H1 (cell line): ENCODE measurements at regions not wholly inside any gene's neighbourhood (a gene's known extent, or its start where the extent isn't known, plus 50 kb on each side); places are given as distances from the start of the nearest gene placed in this dataset.

ENCODE experiments used
- CTCF ChIA-PET: fragments of 300-600 bp; sonication (Branson Sonifier 250); formaldehyde crosslinking; loops from one replicate; lab custom pipeline; 2021; ENCODE audit not compliant: partially characterized antibody; lab: Charles Lee
- POLR2A ChIA-PET: fragments of 300-600 bp; sonication (Branson Sonifier 250); formaldehyde crosslinking; loops from one replicate; lab custom pipeline; 2021; ENCODE audit warnings: inconsistent platforms; ENCODE audit not compliant: partially characterized antibody; lab: Charles Lee
- DNase-seq, 2 experiments: peaks; one replicate each; pipeline versions ENCODE4 v3.0.0 to v3.0.0-alpha.2; 2010 to 2022; ENCODE audit warnings: low spot score in 2 of 2, low read depth in 1 of 2, mixed read lengths in 1 of 2
- FAIRE-seq: peaks from 2 replicates; lab custom pipeline; 2011; peaks lifted over from hg19 to GRCh38; lab: Jason Lieb, UNC
- H2AFZ ChIP-seq: 2 replicates; pipeline ENCODE4 v1.8.1; 2012; ENCODE audit warnings: low read length, inconsistent platforms
- H2AK5ac ChIP-seq: 2 replicates; pipeline ENCODE4 v1.6.1; 2013; ENCODE audit warnings: low read depth, low read length
- H2BK120ac ChIP-seq: replicated peaks from 2 replicates; pipeline ENCODE3; 2013; ENCODE audit warnings: low read depth, low read length, inconsistent platforms
- H2BK12ac ChIP-seq: 2 replicates; pipeline ENCODE4 v1.6.1; 2013; ENCODE audit warnings: low read depth, low read length
- H2BK15ac ChIP-seq: 2 replicates; pipeline ENCODE4 v1.6.1; 2013; ENCODE audit warnings: low read length
- H2BK20ac ChIP-seq: 2 replicates; pipeline ENCODE4 v1.6.1; 2013; ENCODE audit warnings: low read length
- H2BK5ac ChIP-seq: 2 replicates; pipeline ENCODE4 v1.6.1; 2013; ENCODE audit warnings: low read depth, low read length
- H3K14ac ChIP-seq: 2 replicates; pipeline ENCODE4 v1.6.1; 2013; ENCODE audit warnings: inconsistent platforms; ENCODE audit not compliant: insufficient read length
- H3K18ac ChIP-seq: 2 replicates; pipeline ENCODE4 v1.6.1; 2013; ENCODE audit warnings: low read length; ENCODE audit errors: extremely low read depth
- H3K23ac ChIP-seq: 2 replicates; pipeline ENCODE4 v1.6.1; 2013; ENCODE audit warnings: inconsistent platforms; ENCODE audit not compliant: insufficient read length
- H3K23me2 ChIP-seq: 2 replicates; pipeline ENCODE4 v1.6.1; 2013; ENCODE audit warnings: low read depth, low read length
- H3K27ac ChIP-seq: 2 replicates; pipeline ENCODE4 v1.6.1; 2011; ENCODE audit warnings: low read depth, low read length, inconsistent platforms
- H3K27me3 ChIP-seq, 4 experiments: replicated peaks in 1 of 4; 1 replicate in 1 of 4; 2 replicates in 3 of 4; pipeline versions ENCODE4 v1.6.1 to v1.8.1; 2011 to 2013; ENCODE audit warnings: low read length in 3 of 4, mild to moderate bottlenecking in 3 of 4, inconsistent platforms in 2 of 4, mixed read lengths in 2 of 4, moderate library complexity in 1 of 4; ENCODE audit not compliant: control insufficient read depth in 3 of 4, insufficient read depth in 3 of 4; ENCODE audit errors: extremely low read depth in 1 of 4
- H3K36me3 ChIP-seq, 4 experiments: 2 replicates each; pipeline versions ENCODE4 v1.6.1 to v1.8.1; 2011 to 2013; ENCODE audit warnings: mild to moderate bottlenecking in 4 of 4, low read length in 3 of 4, moderate library complexity in 2 of 4, control low read depth in 1 of 4, inconsistent platforms in 1 of 4; ENCODE audit not compliant: insufficient read depth in 4 of 4, control insufficient read depth in 2 of 4
- H3K4ac ChIP-seq: replicated peaks from 2 replicates; pipeline ENCODE3; 2013; ENCODE audit warnings: low read length, low read depth, mixed read lengths, inconsistent platforms; ENCODE audit not compliant: insufficient read length
- H3K4me1 ChIP-seq, 4 experiments: replicated peaks in 1 of 4; 1 replicate in 1 of 4; 2 replicates in 3 of 4; pipeline versions ENCODE4 v1.6.1 to v1.8.1; 2011 to 2013; ENCODE audit warnings: low read length in 3 of 4, inconsistent platforms in 2 of 4, mixed read lengths in 1 of 4; ENCODE audit not compliant: insufficient read depth in 4 of 4, control insufficient read depth in 3 of 4
- H3K4me2 ChIP-seq, 2 experiments: 2 replicates each; pipeline versions ENCODE4 v1.6.1 to v1.8.1; 2011 to 2013; ENCODE audit warnings: low read depth in 2 of 2, low read length in 2 of 2, control low read depth in 1 of 2, inconsistent platforms in 1 of 2, mild to moderate bottlenecking in 1 of 2; ENCODE audit not compliant: insufficient read depth in 1 of 2
- H3K4me3 ChIP-seq, 4 experiments: fragments of 200-600, 300-600 bp in 1 of 4; sonication (generic), shearing (Covaris generic), sonication (Bioruptor Twin) in 1 of 4; 2 replicates each; pipeline versions ENCODE4 v1.5.1 to v1.8.1; 2011 to 2016; ENCODE audit warnings: low read length in 4 of 4, low read depth in 3 of 4, control low read depth in 2 of 4, inconsistent platforms in 2 of 4, mild to moderate bottlenecking in 2 of 4, mixed read lengths in 1 of 4, moderate library complexity in 1 of 4; ENCODE audit not compliant: insufficient read depth in 2 of 4; ENCODE audit errors: extremely low read depth in 1 of 4
- H3K56ac ChIP-seq: replicated peaks from 2 replicates; pipeline ENCODE3; 2013; ENCODE audit warnings: low read depth, mild to moderate bottlenecking, mixed read lengths, low read length, inconsistent platforms; ENCODE audit not compliant: insufficient read length
- H3K79me1 ChIP-seq: 2 replicates; pipeline ENCODE4 v1.6.1; 2013; ENCODE audit warnings: low read depth, low read length, control low read depth
- H3K79me2 ChIP-seq, 2 experiments: 2 replicates each; pipeline versions ENCODE4 v1.6.1 to v1.8.1; 2012 to 2013; ENCODE audit warnings: low read length in 2 of 2, mild to moderate bottlenecking in 2 of 2, inconsistent platforms in 1 of 2; ENCODE audit not compliant: insufficient read depth in 2 of 2, control insufficient read depth in 1 of 2
- H3K9ac ChIP-seq, 4 experiments: replicated peaks in 1 of 4; 1 replicate in 1 of 4; 2 replicates in 3 of 4; pipeline versions ENCODE4 v1.6.1 to v1.8.1; 2011 to 2013; ENCODE audit warnings: low read depth in 3 of 4, low read length in 3 of 4, control low read depth in 2 of 4, mild to moderate bottlenecking in 2 of 4, moderate library complexity in 2 of 4, inconsistent platforms in 1 of 4; ENCODE audit errors: extremely low read depth in 1 of 4
- H3K9me3 ChIP-seq, 2 experiments: 2 replicates each; pipeline versions ENCODE4 v1.6.1 to v1.8.1; 2012 to 2013; ENCODE audit warnings: mild to moderate bottlenecking in 2 of 2, moderate library complexity in 2 of 2, control low read depth in 1 of 2, inconsistent platforms in 1 of 2, low read depth in 1 of 2, low read length in 1 of 2, mixed read lengths in 1 of 2; ENCODE audit not compliant: insufficient read depth in 2 of 2
- H4K20me1 ChIP-seq, 2 experiments: replicated peaks in 1 of 2; 2 replicates each; pipeline versions ENCODE3 to v1.8.1; 2011 to 2013; ENCODE audit warnings: inconsistent platforms in 2 of 2, low read length in 2 of 2, mild to moderate bottlenecking in 1 of 2; ENCODE audit not compliant: insufficient read depth in 2 of 2, control insufficient read depth in 1 of 2
- H4K5ac ChIP-seq: 2 replicates; pipeline ENCODE4 v1.6.1; 2013; ENCODE audit warnings: low read length, low read depth, mixed read lengths, inconsistent platforms; ENCODE audit not compliant: insufficient read length
- H4K8ac ChIP-seq: 2 replicates; pipeline ENCODE4 v1.8.0; 2013; ENCODE audit warnings: mild to moderate bottlenecking, moderate library complexity, low read length, inconsistent platforms; ENCODE audit not compliant: insufficient read depth; ENCODE audit errors: extremely low read depth
- H4K91ac ChIP-seq: replicated peaks from 2 replicates; pipeline ENCODE3; 2013; ENCODE audit warnings: low read length, mixed read lengths, inconsistent platforms; ENCODE audit not compliant: insufficient read length
- ATF3 ChIP-seq: IDR thresholded peaks from 2 replicates; pipeline ENCODE4 v1.6.1; 2011; ENCODE audit warnings: low read depth, mild to moderate bottlenecking, low read length; ENCODE audit not compliant: insufficient read depth
- CEBPB ChIP-seq: IDR thresholded peaks from 2 replicates; pipeline ENCODE4 v1.6.1; 2012; ENCODE audit warnings: low read depth, low read length
- CHD2 ChIP-seq: IDR thresholded peaks from 2 replicates; pipeline ENCODE4 v1.6.1; 2012; ENCODE audit warnings: low read length, improper control_type of control experiment
- E2F6 ChIP-seq: IDR thresholded peaks from 2 replicates; pipeline ENCODE4 v1.6.1; 2012; ENCODE audit warnings: inconsistent platforms
- RXRA ChIP-seq: IDR thresholded peaks from 2 replicates; pipeline ENCODE4 v1.6.1; 2011; ENCODE audit warnings: low read depth, mild to moderate bottlenecking, low read length, moderate library complexity; ENCODE audit not compliant: insufficient read depth
- SIN3A ChIP-seq, 2 experiments: IDR thresholded peaks in 1 of 2; conservative IDR thresholded peaks in 1 of 2; 2 replicates each; pipeline ENCODE4 v1.6.1; 2011 to 2012; ENCODE audit warnings: low read length in 2 of 2, improper control_type of control experiment in 1 of 2, low read depth in 1 of 2, mild to moderate bottlenecking in 1 of 2
- SP1 ChIP-seq: IDR thresholded peaks from 2 replicates; pipeline ENCODE4 v1.6.1; 2011; ENCODE audit warnings: low read depth, low read length
- TEAD4 ChIP-seq: IDR thresholded peaks from 2 replicates; pipeline ENCODE4 v1.6.1; 2012; ENCODE audit warnings: low read depth, low read length, inconsistent platforms, mixed read lengths
- YY1 ChIP-seq: IDR thresholded peaks from 2 replicates; pipeline ENCODE4 v1.6.1; 2011; ENCODE audit warnings: low read depth, mild to moderate bottlenecking, low read length
- WGBS, 2 experiments: shearing (Covaris generic) in 1 of 2; methylation state at CpG; one replicate each; pipeline versions ENCODE4 v1.1.6 to v1.1.7; 2013 to 2015; ENCODE audit warnings: low lambda C conversion rate in 2 of 2, mixed read lengths in 2 of 2, inconsistent platforms in 1 of 2, low coverage in 1 of 2, missing lambda C conversion rate in 1 of 2; ENCODE audit not compliant: insufficient replicate concordance in 2 of 2, insufficient coverage in 1 of 2, insufficient read length in 1 of 2; ENCODE audit errors: extremely low coverage in 1 of 2, missing lambda C conversion rate in 1 of 2; 5-methylcytosine and 5-hydroxymethylcytosine counted together

GRCh38 chr4:89483833-89484232 is 176.2 kb upstream of the GPRIN3 start:
- Histone ChIP-seq H3K79me2 (no peaks in the 10 kb centered on the region), H3K4me2 (no peak overlapping the region), H3K9ac (no peak overlapping the region), H4K5ac (no peak overlapping the region), H3K23ac (no peak overlapping the region), H4K91ac (no peak overlapping the region), H3K27ac (no peak overlapping the region), H2BK5ac (no peak overlapping the region), H4K8ac (no peak overlapping the region), H2AK5ac (no peak overlapping the region), H3K18ac (no peak overlapping the region), H3K56ac (no peak overlapping the region), H3K9me3 (no peaks in the 10 kb centered on the region), H3K36me3 (no peaks in the 10 kb centered on the region), H2AFZ (no peak overlapping the region), H3K14ac (no peak overlapping the region), H3K4me1 (no peaks in the 10 kb centered on the region), H3K4me3 (no peak overlapping the region), H2BK15ac (no peak overlapping the region), H3K27me3 (no peaks in the 10 kb centered on the region), H2BK20ac (no peak overlapping the region), H4K20me1 (no peaks in the 10 kb centered on the region), H2BK120ac (no peak overlapping the region), H3K79me1 (no peaks in the 10 kb centered on the region), H3K4ac (no peak overlapping the region), H3K23me2 (no peaks in the 10 kb centered on the region), H2BK12ac (no peak overlapping the region)
- DNase-seq (no peak), FAIRE-seq (no peak)
- ChIA-PET CTCF (interaction anchor here (0.8 to 1.9 kb wide), 4 partner anchors 24 to 415 kb away, joined by 3 to 4 read pairs (median 3); partner anchors contain the start of gene MMRN1), POLR2A (no interaction called here)
- no peak for TF ChIP-seq YY1
- TF ChIP-seq CHD2 = no peak
- TF ChIP-seq SP1 = no peak
- no peak for TF ChIP-seq TEAD4
- no peak for TF ChIP-seq E2F6
- no peak for TF ChIP-seq SIN3A (conservative IDR thresholded peaks at IDR 0.05 in 1 of 2, IDR thresholded peaks at IDR 0.05 in 1 of 2; ENCODE audit: low read depth in 1 of 2, low read length in 2 of 2)
- no peak for TF ChIP-seq CEBPB
- TF ChIP-seq RXRA = no peak
- TF ChIP-seq ATF3 = no peak
- 89% methylated on average over 2 of the region's 2 CpGs; no CpG with 5 or more reads in 1 of the 2 experiments for WGBS, 2 experiments
